ENCODE measurements at regions not wholly inside any gene's neighbourhood (a gene's known extent, or its start where the extent isn't known, plus 50 kb on each side); places are given as distances from the start of the nearest gene placed in this dataset.

DNA sequence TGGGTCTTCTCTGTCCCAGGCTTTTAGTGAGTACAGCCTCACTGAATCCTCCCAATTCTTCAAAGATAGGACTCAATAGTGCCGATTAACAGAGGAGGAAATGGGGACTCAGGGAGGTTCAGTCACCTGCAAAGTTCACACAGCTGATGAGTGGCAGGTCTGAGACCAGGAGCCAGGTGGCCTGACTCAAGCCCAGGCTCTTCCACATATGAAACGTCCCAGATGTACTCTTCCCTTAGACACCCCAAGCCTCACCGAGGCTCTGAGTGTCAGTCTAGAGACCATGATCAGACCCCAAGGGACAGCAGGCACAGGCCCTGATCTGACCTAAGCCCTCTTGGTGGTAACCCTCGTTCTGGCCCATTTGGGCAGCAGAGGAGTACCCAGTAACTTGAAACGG, 115.2 kb downstream of the INHBB start:
- no peak for DNase-seq

GRCh38 chr2:120461546-120462537, 115.9 kb downstream of the INHBB start:
- no peak for DNase-seq

DNA sequence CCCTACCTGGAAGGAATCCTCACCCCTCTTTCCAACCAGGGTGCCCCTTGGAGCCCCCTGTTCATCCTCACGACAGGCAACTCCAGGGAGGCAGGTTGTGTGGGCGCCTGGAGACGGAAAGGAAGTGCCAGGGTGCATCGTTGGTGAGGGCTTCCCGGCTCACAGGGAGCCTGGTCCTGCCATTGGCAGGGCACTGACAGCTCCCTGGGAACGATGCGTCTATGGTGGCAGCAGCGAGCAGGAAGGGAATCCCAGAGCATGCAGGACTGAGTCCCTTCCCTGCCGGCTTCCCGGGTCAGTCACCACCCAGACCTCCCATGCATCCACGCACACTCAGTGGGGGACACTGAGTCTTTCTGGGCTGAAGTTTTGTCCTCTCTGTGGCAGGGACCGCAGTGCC, 117.6 kb downstream of the INHBB start:
- no peak for DNase-seq

GRCh38 chr2:120463996-120464395, 118.1 kb downstream of the INHBB start:
- DNase-seq = no peak

- DNase-seq = no peak
Measured at GRCh38 chr2:120464448-120464931, 118.6 kb downstream of the INHBB start.

- DNase-seq = no peak
Measured at GRCh38 chr2:120465012-120465700, 119.2 kb downstream of the INHBB start.

GRCh38 chr2:120465701-120465988, 119.7 kb downstream of the INHBB start:
- no peak for DNase-seq

DNA sequence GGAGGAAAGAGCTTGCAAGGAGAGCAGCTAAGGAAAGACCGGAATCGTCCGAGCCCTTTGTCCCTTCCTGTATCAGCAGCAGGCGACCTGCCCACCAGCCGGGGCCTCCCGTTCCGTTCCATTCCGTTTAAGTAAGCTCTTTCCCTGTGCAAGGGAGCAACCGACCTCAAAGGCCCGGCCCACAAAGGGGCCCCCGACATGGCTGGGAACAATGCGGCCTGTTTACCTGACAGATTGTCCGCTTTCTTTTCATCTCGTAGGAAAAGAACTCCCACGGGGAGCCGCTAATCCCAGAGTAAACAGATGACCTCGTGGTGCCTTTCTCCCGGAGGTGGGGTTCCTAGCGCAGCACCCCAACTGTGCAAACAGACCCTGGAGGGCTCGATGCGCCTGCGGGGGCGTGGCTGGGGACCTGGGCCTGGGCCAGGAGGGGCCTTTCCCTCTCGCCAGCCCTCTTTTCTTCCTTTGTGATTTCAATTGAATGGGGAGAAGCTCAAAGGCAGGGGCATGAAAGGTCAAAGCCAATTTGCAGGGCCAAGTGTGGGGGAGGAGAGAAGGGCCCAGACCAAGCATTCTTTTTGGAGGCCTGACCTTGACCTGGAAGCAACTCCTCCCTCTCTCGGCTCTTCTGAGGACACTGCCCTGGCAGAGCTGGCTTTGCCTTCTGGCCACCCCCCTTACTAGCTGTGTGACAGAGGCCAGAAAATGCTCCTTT, 120.2 kb downstream of the INHBB start:
- no peak for DNase-seq

DNA sequence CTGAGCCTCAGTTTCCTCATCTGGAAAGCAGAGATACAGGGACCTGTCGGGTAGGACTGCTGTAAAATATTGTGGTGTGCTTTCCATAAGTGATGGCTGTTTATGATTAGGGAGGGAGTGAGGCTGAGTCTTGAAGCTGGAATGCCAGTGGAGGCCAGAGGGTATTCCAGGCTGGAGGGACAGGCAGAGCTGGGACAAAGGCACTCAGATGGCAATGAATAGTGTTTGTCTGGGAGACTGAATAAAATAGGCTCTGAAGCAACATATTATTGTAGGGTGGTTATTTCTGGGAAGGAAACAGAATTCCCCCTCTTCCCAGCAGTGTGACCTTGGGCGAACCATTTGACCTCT, 120.7 kb downstream of the INHBB start:
- DNase-seq = no peak

- no peak for DNase-seq
Measured at GRCh38 chr2:120468136-120468535, 122.2 kb downstream of the INHBB start.

GRCh38 chr2:120469426-120469825, 123.5 kb downstream of the INHBB start:
- no peak for DNase-seq

DNA sequence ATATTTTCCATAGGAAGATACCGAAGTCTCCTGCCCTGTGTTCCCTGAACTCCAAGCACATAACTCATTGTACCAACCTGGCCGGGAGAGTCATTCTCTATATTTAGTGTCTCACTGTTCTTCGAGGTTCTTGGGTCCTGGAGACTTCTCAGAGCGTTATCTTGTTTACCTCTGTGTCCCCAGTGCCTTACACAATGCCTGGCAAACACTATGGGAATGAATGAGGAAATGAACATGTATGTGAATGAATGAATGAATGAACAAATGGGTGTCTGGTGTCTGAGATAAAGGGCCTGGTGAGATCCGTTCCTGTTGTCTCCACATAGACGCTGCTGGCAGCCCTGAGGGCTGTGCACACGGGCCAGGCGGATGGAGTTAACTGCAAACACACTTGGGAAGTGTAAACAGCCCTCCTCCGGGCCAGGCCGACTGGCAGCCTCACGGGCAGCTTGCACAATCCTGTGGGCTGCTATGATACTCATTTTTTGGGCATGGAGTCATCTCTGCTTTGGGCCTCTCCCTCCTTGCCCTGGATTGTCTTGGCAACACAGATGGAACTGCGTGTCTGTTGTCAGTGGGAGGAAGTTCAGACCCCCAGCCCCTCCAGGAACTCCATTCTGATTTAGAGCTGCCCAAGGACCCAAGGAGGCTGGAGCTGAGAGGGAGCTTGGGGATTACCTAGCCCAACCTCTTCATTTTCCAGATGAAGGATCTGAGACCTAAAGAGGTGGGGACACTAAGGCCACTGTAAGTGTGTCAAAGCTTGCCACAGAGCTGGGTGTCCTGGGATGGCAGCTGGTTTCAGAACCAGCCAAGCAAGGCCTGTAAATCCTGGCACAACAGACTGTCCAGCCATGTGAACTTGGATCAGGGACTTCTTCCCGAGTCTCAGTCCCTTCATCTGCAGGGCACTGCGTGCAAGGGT, 124.4 kb downstream of the INHBB start:
- no peak for DNase-seq

GRCh38 chr2:120471166-120471565, 125.2 kb downstream of the INHBB start:
- DNase-seq = no peak

DNA sequence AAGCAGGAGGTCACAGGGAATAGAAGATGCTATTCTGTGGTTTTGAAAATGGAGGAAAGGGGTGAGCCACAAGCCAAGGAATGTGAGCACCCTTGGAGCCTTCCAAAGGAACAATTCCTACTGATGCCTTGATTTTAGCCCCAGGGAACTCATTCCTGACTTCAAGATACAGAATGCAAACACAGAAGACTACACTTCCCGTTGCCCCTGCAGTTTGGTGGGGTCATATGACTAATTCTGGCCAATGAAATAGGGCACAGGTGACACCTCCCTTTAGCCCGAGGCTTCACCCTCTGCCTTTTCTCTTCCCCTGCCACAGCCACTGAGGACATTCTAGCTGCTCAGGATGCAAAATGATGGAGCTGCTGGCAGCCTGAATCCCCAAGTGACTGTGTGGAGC, 126.1 kb downstream of the INHBB start:
- DNase-seq = no peak

GRCh38 chr2:120472891-120473309, 127.0 kb downstream of the INHBB start:
- no peak for DNase-seq

- DNase-seq = no peak
Measured at GRCh38 chr2:120473522-120474271, 127.8 kb downstream of the INHBB start.

DNA sequence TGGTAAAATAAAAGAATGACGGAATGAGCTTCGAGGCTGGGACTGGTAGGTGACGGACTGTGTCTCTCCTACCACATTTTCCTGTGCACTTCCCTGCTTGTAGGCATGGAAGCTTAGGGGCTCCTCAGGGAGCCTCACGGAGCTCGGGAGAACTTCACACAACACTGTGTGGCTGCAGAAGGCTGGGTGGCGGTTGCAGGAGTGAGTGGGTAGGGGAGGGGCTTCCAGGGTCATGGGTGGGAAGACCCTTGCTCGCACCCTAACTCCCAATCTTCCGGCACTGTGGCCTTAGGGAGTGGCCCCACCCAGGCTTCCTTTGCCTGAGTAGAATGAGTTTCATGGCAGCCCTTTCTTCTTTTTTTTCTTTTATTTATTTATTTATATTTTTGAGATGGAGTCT, 128.6 kb downstream of the INHBB start:
- no peak for DNase-seq

DNA sequence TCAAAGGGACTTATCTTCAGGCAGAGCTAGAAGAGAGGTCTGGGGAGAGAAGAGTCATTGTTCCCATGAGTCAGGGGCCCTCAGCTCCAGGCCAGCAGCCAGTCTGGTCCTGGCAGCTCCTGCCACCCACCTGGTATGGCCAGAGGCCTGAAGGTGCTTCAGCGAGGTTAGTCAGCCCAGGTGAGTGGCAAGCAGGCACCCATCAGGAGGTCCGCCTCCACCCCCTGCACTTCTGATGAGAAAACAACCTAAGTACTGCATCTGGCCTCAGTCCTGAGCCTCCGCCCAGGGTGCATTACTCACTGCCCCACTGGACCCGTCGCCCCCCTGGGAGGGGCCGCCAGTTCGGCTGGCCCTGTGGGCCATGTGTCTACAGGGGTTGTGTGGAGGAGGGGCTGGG, 130.2 kb downstream of the INHBB start:
- DNase-seq = no peak

DNA sequence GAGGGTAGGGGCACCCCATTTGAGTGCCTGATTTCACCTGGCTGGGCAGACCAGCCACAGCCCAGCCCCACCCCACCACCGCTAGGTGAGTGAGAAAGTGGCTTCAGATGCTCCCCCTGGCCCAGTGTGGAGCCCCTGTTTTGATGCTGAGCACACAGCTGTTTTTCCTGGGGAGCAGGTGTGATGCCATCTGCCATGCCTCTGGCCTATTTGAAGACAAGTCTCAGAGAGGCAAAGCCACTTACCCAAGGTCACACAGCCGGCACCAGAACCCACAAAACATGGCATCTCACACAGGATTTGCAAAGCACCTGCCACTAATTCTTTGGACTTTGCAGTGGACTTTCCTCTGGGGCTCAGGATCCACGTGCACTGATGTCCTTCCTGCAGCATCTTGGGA, 131.3 kb downstream of the INHBB start:
- no peak for DNase-seq

DNA sequence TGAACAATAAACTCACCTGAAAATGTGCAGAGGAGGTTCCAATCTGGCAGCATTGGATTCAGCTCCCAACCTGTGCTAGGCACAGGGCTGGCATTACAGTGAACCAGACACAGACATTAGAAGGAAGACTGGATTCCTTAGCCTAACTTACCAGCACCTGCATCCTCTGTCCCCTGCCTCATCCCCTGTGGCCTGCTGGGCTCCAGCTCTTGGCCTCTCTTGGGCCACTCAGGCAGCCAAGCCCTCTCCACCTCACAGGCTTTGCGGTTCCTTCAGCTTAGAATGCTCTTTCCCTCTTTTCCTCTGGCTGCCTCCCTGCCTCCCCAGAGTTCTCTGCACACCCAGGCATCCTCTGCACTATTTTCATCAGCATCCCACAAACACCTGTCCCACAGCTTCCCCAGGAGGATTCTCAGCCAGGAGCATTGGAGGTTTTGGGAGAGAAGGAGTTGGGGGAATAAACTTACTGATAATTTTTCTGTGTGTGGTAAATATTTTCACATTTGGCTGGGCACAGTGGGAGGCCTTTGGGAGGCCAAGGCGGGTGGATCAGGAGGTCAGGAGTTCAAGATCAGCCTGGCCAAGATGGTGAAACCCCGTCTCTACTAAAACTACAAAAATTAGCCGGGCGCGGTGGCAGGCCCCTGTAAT, 132.0 kb downstream of the INHBB start:
- no peak for DNase-seq

DNA sequence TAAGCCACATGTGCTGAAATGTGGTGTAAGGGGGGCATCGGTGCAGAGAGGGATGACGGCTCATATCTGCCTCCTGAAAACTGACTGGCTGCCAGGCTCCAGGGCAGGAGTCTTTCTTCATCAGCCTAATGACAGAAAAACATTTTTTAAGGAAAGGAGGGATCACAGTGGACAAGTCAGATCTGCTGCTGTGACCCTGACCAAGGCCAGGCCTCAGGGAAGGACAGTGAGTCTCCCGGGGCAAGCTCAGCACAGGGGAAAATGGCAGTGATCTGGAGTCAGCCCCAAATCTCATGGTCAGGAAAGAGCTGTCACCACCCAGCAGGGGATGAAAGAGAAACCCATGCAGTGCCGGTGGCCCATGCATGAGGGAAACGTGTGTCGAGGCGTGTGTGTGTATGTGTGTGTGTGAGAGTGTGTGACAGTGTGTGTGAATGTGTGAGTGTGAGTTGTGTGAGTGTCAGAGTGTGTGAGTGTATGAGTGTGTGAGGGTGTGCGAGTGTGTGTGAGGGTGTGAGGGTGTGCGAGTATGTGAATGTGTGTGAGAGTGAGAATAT, 134.5 kb downstream of the INHBB start:
- no peak for DNase-seq
